ENCODE measurements at regions not wholly inside any gene's neighbourhood (a gene's known extent, or its start where the extent isn't known, plus 50 kb on each side); places are given as distances from the start of the nearest gene placed in this dataset.

DNA sequence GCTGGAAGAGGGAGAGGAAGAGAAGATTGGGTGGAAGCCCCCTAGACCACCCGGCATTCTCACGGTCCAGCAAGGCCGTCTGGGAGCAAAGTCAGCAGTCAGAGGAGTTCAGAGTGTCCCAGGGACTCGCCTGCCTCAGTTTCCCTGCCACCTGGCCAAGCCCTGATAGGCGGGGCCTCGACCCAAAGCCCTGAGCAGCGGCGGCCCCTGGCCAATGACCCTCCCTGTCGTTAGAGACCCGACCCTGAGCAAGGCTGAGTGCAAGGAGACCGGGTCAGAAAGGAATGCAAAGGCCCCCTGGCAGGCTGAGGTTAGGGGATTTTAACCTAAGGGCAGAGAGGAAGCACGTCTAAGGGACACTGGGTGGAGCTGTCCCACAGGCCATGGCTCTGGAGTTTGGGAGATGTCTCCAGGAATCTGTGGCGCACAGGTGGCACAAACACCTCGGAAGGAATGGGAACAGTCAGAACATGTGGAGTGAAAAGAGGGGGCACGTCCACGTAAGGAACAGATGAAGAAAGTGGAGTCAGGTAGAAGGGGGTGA is 196.8 kb upstream of the PDE1C start:
- DNase-seq (ENCODE audit: low read depth), result no peak

DNA sequence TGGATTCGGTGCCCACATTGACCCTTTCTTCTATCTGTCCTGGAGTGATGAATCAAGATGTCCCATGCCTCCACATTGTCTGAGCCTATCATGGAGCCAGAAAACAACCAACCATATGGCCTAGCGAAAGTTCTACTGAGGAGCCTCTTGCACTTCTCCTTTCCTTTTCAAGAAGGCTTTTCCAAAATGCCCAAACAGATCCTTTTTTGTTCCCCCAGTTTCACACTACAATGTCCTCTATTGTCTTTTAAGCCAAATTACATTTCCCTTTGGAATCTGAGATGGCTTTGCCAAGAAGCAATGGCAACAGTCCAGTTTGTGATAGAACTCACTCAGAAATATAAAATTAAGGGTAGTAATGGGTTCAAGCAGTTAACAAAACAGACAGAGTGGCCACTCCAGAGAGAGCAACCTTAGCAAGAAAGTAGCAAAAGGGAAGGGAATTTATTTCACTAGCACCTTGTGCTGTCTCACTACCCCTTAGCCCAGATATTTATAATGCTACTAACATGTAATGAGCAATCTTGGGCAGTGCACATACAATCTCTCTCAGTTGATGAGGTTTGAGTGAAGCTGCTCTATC is 194.6 kb upstream of the PDE1C start:
- DNase-seq (ENCODE audit: low read depth), result peak; percentile 5

DNA sequence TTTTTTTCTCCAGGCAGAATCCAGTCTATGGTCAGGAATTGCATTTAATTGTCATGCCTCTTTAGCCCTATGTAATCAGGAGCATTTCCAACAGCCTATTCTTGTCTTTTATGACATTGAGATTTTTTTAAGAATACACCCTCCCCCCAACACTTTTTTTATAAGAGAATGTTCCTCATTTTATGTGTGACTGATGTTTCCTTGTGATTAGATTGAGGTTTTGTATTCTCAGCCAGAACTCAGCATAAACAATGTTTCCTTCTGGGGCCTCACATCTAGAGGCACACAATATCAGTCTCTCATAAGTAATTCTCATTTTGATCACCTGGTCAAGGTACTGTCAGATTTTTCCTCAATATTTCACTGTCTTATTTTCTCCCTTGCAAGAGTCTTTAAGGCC is 193.4 kb upstream of the PDE1C start:
- DNase-seq (ENCODE audit: low read depth), result no peak

DNA sequence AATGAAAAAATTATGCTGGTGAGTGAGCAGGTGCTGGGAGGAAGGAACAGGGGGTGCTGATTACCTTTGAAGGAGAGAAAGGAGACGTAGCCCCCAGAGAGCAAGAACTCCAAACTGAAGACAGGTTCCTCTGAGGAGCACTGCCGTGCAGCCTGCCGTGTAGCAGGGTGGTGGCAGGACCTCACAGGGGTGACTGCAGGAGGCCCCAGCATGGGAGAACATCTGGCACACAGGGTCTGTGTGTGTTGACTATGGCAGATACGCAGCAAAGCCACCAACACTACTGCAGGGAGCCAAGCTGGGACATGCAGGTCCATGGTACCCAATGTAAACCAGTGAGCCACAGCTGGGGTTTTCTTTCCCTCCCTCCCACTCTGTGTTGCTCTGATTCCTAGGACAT is 192.1 kb upstream of the PDE1C start:
- DNase-seq (ENCODE audit: low read depth), result no peak

DNA sequence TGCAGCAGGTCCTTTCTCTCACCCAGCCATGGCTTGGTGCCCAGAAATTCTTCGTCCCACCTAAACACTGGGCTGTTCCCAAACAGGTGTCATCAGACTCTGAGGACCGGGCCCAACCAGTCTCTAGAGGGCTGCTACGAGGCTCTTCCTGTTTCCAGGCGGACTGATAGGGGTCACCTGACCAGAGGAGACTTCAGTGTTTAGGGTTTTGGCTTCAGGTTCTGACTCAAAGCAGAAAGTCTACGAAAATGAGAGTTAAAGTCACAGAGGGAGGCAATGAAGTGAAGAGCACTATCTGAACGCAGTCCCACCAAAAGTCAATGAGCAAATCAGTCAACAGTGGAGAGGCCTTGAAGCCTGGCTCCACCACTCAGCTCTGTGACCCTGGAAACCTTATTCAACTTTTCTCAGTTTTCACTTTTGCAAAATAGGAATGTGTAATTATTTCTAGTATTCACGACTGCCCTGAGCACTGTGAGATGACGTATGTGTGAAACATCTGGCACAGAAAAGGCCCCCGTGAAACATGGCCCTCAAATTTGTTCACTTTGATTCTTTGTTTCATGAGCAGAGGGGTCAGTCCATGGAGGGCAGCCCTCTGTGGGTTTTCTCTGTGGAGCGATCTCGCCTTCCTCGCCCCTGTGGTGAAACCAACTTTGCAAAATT is 189.9 kb upstream of the PDE1C start:
- no peak for DNase-seq (ENCODE audit: low read depth)

DNA sequence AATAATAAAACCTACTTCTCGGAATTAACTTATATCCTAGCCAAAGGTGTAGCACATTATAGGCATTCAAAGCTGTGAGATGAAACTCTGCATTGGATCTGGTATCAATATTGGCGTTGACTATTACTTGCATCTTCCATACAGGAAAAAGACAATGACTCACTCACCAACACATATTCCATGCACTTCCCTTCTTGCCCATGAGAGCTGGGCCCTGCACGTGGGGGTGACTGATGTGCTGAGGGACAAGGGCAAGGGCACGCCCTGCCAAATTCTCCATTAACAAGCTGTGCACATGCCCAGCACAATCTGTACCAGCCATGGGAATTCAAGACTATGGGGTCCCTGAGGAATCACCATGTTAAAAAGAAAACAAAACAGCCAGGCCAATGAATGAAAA is 188.1 kb upstream of the PDE1C start:
- no peak for DNase-seq (ENCODE audit: low read depth)

DNA sequence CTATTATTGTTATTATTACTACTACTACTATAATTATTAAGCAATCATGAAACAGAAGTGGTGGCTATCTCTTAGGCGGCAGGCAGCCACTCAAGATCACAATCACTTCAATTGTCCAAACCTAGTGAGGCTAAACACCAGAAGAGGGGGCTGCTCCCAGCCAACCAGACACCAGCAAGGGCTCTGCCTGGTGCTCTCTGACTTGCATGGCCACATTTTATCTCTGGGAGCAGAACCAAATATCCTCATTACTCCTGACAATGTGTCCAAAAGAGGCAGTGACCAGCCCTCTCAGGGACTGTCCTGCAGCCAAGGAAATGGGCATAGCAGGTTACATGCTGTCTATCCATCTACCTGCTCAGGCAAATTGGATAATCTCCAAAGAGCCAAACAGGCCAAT is 187.4 kb upstream of the PDE1C start:
- no peak for DNase-seq (ENCODE audit: low read depth)

DNA sequence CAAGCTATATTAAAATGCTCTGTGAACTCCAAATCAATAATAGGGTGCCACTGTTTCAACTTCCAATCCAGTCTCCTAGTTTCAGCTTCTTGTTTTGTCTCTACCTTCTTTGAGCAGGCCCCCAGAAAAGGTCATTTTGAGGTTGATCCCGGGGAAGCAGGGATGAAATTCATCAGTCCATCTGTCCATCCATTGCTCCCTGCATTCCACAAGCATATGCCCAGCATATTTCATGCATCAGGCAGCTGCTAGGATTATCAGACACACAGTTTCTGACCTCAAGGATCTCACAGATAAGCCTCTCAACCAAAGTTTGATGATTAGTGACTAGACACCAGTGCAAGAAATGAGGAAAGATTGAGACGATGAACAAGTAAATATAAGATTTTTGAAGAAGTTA is 186.6 kb upstream of the PDE1C start:
- DNase-seq (ENCODE audit: low read depth), result no peak

DNA sequence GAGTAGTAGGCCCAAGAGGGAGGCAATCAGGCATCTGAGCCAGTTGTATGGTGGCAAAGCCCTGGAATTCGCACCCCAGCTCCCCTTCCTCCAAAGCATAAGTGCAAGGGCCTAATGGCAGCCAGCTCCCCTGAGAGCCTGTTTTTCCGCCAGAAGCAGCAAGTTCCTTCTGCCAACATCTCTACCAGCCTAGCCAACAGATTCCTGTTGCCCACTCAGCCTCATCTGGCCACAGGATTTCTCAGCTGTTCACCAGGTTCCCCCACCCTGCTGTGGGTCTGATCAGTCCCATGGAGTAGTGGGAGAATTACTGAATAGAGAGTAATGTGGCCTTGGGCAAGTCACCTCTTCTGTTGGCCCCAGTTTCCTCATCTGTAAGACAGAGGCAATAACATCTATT is 186.2 kb upstream of the PDE1C start:
- no peak for DNase-seq (ENCODE audit: low read depth)

DNA sequence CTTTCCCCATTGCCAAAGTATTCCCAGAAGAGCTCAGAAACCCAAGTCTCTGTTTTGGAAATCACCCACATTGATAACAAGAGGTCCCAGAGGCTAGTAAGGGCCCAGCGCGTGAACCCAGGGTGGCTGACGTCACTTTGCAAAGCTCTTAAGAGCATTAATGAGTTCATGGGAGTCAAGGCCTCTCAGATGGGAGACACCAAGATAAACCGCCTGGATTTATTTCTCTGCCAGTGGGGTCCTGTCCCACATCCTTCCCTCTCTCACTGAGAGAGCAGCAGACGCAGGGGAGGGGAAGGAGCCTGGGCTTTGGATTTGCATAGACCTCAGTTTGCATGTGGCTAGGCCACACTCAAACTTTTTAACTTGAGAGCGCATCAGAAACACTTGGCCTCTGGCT is 184.8 kb upstream of the PDE1C start:
- DNase-seq (ENCODE audit: low read depth), result no peak

DNA sequence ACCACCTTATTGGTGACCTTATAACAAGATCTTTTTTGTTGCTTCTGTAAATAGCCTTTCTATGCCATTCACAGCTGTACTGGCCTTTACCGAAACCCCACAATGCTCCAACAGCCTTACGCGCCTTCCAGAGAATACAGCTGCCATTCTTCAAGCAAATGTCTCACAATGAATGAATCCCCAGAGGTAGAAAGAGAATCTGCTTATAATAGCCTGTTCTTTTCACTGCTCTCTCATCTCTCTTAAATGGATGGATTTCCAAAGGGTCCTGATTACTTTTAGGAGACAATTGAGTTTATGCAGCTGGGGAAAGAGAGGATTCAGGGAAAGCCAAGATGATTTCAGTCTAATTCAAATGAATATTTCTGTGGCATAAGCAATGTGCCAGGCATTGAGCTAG is 183.1 kb upstream of the PDE1C start:
- no peak for DNase-seq (ENCODE audit: low read depth)

DNA sequence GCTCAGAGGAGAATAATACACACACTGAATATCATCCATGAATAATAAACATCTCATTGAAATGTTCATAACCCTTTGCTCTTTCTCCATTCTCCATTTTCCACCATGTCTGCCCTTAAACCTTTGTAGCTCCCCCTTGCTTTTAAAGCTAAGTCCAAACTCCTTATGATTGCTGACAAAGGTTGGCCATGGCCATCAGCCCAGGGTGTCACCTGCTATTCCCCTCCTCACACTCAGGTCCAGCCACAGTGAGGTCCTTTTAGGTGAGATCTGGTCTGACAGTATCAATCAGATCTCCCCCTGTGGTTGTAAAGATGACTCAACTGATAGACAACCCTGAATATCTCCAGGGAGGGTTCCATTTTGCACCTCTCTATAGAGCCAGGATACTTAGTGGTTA is 181.5 kb upstream of the PDE1C start:
- DNase-seq (ENCODE audit: low read depth), result no peak

DNA sequence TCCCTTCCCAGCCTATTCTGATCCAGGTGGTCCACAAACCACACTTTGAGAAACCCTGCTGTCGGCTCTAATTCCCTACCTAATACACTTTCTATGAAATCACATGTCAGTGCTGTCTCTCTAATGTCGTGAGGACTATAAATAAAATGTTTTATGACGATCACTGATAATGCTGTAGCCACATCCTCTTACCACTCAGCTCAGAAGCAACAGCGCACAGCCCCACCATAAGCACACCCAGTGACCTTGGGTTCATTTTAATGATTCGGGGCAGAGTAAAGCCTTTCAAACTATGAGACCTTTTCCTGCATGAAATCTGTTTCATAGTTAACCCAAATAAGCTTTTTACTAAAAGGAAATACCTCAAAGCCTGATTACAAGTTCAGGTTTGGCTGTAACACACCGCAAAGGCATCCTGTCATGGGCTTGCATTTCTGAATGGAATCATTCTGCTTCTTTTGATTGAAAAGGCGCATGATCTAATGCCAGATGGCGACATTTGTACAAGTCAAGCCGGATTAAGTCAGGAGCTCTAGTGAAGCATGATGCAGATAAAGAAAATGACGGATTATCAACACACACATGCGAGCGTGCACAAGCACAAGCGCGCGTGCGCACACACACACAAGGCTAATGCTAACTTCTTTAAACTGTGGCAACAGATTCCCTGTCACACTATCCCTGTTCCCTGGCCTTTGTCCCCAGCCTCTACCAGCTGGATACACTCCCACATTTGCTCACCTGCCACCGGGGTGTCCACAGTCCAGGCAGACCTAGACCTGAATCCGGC is 180.5 kb upstream of the PDE1C start:
- no peak for DNase-seq (ENCODE audit: low read depth)

DNA sequence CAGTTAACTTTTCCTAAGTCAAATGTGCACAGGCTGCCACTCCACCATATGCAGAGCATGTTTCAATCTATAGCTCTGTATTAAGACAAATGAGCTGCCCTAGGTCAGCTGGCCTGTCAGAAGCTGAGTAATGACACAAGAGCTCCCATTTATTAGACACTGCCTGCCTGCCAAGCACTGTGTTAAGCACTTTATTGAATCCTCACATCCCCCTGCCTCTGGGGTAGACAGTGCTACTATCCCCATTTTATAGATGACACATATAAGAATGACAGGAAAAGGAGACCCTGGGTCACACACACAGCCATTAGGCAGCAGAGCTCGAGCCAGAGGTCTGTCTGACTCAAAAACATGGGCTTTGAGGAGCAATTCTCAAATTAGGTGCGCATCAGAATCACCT is 179.8 kb upstream of the PDE1C start:
- DNase-seq (ENCODE audit: low read depth), result no peak

DNA sequence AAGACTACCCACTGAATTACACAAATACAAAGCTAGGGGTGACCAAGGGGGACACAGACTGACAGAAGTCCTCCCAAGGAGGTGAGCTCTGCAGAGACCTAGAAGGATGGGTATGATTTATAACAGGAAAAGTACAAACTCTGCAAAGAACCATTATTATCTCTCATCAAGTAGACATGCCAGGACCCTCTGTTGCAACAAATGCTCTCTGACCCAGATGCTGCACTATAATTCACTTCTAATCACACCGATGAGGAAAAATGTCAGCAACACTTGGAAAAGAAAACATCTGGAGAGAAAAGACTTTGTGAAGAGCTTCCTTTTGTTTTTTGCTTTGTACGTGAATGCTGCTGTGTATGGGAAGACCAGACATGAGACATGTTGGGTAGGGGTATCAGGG is 178.3 kb upstream of the PDE1C start:
- DNase-seq (ENCODE audit: low read depth), result no peak

DNA sequence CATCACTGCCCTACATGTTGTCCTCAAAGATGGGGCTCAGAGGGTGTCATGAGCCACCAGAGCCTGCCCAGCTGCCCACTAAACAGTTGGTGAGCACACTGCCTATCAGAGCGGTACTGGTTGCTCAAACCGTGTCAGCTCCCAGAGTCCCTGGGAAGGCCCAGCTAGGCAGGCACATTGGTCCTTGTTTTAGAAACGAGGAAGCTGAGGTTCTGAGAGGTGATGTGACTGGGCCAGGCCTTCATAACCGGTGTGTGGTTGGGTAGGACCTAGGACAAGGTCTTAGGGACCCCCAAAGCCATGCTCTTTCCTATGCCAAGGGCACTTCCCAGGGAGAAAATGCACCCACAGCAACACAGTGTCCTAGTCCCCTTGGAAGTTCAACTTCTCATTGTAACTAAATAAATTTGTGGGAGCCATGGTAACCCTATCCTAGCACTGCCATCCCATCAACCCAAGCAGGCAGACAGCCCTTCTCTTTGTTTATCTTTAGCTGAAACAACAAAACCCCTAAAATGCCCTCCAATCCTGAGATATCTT is 174.7 kb upstream of the PDE1C start:
- DNase-seq (ENCODE audit: low read depth), result no peak

DNA sequence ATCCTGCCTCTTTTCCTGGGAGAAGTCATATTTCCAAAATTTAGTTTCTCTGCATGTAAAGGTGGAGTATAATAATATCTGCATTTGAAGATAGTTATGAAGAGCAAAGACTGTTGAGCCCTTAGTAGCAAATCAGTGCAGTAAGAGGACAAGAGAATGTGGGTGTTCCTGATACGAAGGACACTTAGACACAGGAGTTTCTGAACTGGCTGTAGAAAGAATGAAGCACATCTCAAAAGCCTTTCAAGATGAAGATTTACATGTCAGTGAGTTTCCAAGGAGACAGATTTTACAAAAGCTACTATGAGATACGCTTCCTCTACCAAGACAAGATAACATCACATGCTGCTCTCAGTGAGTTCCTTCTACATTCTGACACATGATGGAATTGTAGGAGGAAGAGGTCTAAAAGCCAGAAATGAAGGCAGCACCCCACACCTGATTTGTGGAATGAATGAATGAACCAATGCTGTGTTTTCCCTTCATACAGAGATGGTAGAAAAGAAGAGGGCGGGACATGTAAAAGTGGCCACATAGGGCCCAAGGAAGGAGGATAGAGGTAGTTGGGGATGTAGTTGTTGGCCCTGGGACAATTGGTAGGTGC is 173.6 kb upstream of the PDE1C start:
- DNase-seq (ENCODE audit: low read depth), result no peak

DNA sequence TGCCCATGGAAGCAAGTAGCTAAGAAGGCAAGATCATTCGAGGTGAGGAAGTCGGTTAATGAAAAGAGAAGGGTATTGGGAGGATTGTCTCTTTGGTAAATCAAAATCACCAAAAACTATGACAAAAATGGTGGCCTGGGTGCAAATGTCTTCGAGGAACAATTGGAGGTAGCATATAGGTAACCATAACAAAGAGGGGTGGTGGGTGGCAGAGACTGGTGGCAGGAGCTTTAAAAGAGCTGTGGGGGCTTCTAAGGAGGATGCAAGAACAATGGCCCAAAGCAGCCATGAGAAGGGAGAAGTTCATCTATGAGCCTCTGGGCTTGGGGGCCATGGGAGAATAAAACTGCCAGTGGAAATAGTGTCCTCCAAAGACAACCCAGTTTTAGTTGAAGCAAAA is 172.2 kb upstream of the PDE1C start:
- no peak for DNase-seq (ENCODE audit: low read depth)

DNA sequence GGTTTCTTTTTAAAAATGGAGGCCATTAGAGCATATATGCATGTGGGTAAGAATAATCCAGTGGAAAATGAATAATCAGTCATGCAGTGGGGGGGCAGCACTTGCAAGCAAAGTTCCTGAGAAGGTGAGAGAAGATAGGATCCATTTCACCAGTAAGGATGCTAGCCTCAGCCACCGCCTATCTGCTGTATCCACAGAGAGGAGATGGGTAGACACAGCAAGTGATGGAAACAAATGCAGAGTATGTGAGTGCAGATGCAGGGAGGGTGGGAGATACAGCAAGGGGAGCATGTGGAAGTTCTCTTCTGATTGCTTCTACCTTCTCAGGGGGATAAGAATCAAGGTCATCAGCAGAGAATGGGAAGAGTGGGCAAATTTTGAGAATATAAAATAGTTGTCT is 171.4 kb upstream of the PDE1C start:
- no peak for DNase-seq (ENCODE audit: low read depth)

DNA sequence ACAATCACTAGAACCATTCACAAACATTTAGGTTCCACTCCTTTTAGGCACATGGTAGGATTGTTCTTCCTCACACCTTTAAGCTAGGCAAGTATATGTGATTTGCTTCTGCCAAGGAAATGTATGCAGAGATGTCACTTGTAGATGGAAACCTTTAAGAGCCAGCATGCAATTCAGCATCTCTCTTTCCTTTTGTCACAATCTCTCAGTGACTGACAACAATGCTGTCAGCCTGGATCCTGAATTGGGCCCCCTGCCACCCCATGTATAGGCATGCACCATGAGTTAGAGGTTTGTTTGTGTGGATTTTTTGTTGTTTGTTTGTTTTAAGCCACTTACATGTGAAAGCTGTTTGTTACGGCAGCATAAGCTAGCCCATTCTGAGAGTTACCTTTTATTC is 169.6 kb upstream of the PDE1C start:
- DNase-seq (ENCODE audit: low read depth), result no peak

DNA sequence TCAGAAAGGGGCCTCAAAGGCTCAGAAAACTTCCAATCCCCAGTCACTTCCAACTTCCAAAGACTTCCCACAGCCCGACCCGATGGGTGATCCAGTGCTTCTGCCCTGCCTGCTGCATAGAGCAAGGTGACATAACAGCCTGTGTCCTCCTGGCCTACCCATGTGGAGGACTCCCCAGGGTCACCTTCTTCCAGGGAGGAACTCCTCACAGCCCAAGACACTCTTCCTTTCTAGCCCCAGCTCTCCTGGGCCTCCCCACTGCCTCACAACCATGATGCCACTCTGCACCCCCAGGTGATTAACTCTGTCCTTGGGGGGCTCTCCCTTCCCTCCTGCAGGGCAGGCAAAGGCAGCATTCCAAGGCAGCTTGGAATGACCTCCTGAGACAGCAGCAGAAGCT is 158.4 kb upstream of the PDE1C start:
- no peak for DNase-seq (ENCODE audit: low read depth)

DNA sequence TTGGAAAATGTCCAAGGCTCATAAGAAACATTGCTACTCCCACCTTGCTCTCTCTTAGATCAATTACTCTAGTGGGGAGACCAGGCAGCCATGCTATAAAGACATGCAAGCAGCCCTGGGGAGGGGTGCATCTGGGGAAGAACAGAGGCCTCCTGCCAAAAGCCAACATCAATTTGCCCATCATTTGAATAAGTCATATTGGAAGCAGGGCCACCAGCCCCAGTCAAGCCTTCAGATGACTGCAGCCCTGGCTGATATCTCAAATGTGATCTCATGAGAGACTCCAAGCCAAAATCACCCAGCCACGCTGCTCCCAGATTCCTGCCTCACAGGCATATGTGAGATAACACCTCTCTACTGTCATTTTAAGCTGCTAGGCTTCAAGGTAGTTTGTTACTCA is 157.5 kb upstream of the PDE1C start:
- no peak for DNase-seq (ENCODE audit: low read depth)
